Fibroblast of skin of left biceps (primary cell): ENCODE measurements at regions not wholly inside any gene's neighbourhood (a gene's known extent, or its start where the extent isn't known, plus 50 kb on each side); places are given as distances from the start of the nearest gene placed in this dataset.
"Not testable (repeated sequence)": the region's sequence is repeated elsewhere in the genome, so short reads cannot be mapped to it uniquely, and the experiment has no call there.

Source experiments
- DNase-seq, 2 experiments: peaks; one replicate each; pipeline ENCODE4 v3.0.0-alpha.2; 2013; ENCODE audit warnings: low read depth in 2 of 2

DNA sequence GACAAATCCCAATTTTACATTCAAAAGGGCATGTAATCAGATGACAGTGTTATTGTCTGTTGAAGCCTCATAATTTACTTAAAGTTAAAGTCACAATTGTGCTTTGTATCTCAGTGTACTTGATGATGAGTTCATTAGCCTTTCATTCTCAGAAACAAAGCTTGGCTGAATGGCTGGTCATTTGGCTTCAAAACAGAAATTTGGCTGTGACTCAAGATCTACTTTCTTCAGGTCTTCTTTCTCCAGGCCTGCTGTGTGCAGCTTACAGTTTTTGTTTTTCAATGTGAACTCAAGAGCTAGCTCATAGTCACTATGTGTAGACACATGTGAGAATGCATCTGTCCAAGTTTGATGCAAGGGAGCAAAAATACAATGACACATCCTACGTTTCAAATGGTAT, 2003.6 kb upstream of the WWC1 start:
- no peak for DNase-seq

- DNase-seq: not testable (repeated sequence)
These were observed 1999.6 kb upstream of the WWC1 start for GRCh38 chr5:166291800-166292199.

- no peak for DNase-seq
These were observed 1997.6 kb upstream of the WWC1 start for GRCh38 chr5:166293892-166294291.

GRCh38 chr5:166302166-166302565, 1989.3 kb upstream of the WWC1 start:
- DNase-seq: no peak

GRCh38 chr5:166317425-166317824, 1974.0 kb upstream of the WWC1 start:
- no peak for DNase-seq

DNA sequence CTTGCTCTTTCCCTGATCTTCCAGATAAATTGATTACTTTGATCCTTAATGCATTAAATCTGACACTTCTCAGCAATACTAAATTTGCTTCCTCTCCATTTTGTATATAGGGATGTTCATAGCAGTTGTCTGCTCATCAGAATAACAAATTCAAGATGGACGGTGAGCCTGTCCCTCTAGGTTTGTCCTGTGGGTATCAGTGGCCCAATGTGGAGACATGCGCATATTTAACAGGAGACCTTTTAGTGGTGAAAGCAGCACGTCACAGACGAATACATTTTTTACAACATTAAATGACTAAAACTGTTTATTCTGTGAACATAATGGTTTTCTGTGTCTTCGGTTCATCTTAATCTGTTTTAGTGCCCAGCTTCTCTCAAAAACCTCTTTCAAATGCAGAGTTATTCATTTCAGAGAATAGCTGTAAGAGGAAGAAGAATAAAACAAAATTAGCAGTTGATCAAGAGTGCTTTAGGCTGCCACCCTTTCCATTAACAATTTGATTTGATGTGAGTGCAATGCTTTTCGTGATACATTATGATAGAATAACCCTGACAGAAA, 1970.4 kb upstream of the WWC1 start:
- no peak for DNase-seq

GRCh38 chr5:166324372-166324771, 1967.1 kb upstream of the WWC1 start:
- no peak for DNase-seq

DNA sequence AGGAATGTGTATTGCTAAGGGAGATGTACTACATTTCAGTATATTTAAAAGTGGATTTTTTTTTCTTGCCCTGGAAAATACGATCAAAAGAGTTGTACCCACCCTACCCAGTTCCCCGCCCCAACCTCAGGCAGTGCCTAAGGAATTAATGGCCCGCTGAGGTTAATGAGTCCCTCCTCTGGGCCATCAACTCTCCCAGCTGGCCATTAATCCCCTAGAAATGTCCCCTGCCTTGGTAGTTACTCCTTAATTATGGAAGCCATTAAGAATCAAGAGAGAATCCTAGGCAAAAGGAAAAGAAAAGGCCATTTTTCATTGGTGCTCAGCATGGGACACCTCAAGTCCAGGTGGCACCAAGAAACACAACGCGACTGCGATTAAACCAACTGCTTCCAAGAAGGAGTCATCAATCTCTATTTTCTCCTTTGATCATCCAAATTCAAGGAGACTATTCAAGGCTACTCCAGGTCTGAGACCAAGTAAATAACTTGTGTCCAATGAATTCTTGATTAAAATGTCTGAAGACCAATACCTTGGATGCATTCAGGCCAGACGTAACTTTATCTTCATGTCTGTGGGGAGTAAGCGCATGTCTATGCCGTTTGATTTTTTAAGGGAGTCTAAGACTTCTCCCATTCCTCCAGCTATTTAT, 1962.2 kb upstream of the WWC1 start:
- DNase-seq: no peak

GRCh38 chr5:166330036-166330435, 1961.4 kb upstream of the WWC1 start:
- DNase-seq: no peak

DNA sequence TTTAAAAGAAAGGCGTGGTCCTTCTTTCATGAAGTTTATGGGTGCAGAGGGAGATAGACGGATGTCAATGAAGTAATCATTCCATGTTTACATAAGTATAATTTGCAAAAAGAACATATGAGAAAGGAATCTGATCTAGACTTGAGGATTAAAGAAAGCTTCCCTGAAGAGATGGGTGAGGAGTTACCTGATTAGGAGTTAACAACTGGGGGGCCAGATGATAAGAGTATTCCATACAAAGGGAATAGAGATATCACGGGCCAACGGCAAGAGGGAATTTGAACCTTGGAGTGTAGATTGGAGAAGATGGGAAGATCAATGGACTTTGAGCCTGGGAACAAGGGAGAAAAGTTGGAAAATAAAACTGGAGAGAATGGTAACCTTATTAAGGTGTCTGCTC, 1959.9 kb upstream of the WWC1 start:
- DNase-seq: no peak

- no peak for DNase-seq
These were observed 1952.6 kb upstream of the WWC1 start for GRCh38 chr5:166338801-166339200.

DNA sequence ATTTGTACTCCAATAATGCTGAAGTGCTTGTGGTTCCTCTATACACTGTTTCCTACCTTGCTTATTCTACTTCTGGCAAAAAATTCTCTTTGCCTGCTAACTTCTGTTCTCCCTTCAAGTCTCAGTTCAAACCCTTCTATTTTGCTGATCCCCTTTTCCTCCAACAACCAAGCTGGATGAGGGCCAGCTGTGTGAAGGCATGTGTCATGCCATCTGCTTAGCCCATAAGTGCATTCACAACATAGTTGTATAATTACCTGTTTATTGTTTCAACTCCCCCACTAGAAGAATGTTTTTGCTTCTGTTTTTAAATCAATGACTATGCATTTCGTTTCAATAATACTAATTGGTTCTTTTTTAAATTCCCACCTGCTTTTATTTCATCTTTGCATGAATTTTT, 1951.4 kb upstream of the WWC1 start:
- DNase-seq: no peak

DNA sequence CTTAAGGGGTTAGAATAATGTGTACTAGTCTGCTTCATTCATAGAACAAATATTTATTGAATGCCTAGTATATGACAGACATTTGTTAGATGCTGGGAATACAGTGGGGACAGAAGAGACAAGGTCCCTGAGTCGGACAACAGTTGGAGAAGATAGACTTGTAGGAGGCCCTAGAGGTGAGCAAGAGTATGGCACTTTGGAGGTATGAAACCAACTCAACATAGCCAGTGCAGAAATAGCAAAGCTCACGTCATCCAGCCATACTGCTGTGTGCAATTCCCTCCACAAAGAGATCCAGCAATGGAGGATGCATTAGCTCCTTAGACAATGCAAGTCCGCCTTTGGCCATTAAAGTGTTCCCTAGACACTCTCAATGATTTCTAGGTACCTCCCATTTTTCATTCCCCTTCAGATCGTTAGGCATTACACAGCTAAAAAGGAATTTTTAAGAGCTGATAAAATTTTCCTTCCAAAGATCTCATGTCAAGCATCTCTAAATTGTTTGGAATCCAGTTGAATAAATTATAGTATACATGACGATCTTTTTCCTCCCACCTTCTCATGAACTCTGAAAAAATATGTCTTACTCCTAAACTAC, 1949.6 kb upstream of the WWC1 start:
- no peak for DNase-seq

GRCh38 chr5:166342402-166342801, 1949.0 kb upstream of the WWC1 start:
- peak; percentile 5 to 24 for DNase-seq

GRCh38 chr5:166346726-166347374, 1944.6 kb upstream of the WWC1 start:
- DNase-seq: no peak

- peak; percentile 39 to 42 for DNase-seq
These were observed 1942.4 kb upstream of the WWC1 start for GRCh38 chr5:166349046-166349445.

DNA sequence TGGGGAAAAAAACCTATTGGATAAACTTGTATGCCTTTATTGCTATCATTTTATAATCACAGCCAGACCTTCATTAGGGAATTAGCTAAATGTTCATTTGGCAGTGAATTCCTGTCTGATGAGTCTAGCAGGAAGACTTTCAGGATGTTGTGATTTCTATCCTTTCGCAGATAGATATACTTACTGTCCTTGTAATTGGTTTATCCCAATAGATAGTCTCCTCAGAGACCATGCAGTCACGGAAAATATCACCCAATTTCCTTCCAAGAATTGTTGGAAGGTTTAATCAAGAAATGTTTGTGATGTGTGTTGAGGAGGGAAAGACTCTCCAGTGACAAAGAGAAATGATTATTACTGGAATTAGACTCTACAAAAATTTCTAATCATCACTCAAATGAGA, 1937.9 kb upstream of the WWC1 start:
- no peak for DNase-seq

- no peak for DNase-seq
These were observed 1937.1 kb upstream of the WWC1 start for GRCh38 chr5:166354332-166354731.

GRCh38 chr5:166356096-166356495, 1935.3 kb upstream of the WWC1 start:
- no peak for DNase-seq

- DNase-seq: no peak
These were observed 1933.2 kb upstream of the WWC1 start for GRCh38 chr5:166358127-166358830.

GRCh38 chr5:166363087-166363760, 1928.2 kb upstream of the WWC1 start:
- DNase-seq: no peak

GRCh38 chr5:166365164-166365563, 1926.3 kb upstream of the WWC1 start:
- DNase-seq: no peak
